CD4-positive, alpha-beta T cell treated with Interleukin-21 for 1 hour (primary cell): ENCODE measurements at regions not wholly inside any gene's neighbourhood (a gene's known extent, or its start where the extent isn't known, plus 50 kb on each side); places are given as distances from the start of the nearest gene placed in this dataset.

Source experiments
- DNase-seq: peaks from one replicate; pipeline ENCODE4 v3.0.0-alpha.2; 2020

DNA sequence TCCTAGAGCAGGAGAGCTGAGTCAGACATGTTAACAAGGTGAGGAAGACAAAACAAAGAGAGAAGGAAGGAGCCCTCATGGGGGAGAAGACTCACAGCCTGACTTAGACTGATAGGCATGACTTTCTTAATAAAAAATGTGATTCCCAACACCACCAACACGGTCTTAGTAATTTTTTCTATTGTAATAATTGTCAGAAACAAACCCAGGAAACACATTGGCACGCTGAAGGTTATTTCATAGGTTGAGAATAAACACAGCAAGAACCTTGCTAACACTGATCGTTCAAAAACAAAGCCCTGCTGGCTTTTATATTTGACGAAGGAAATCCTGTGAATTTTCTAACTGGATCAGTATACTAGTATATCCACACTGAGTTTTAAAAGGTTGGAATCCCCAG, 286.8 kb downstream of the HACE1 start:
- DNase-seq, result no peak

DNA sequence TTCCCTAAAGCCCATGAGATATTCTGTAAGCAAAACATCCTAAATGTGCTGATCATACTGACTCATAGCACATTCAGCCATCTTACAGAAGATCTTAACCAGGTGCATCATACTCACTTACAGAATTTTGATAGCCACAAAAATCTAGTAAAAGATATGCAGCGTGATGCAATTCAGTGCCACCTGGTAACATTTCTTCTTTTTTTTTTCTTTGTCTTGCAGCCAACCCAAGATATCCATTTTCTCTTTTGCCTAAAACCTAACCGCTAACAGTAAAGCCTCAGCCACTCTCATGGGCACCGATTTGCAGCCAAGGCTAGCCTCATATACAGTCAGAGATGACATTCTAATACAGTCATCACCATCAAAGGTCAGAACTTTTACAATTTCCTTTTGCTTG, 293.3 kb downstream of the HACE1 start:
- no peak for DNase-seq

DNA sequence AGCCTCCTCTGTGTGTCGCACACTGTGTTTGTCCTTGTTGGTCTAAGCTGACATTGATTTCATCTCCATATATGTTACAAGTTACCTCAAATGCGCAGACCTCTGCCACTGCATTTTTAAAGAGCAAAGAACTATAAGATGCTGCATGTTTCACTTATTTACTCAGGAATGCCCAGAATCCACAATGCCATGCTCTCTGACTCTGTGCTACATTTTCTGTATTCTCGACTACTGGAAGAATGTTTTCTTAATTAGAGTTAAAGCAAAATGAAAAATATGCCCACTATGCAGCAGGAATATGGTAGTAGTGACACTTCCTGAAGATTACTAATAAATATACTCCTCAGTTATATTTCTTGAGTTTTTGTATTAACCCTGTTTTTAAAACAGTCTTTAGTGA, 296.4 kb downstream of the HACE1 start:
- no peak for DNase-seq

DNA sequence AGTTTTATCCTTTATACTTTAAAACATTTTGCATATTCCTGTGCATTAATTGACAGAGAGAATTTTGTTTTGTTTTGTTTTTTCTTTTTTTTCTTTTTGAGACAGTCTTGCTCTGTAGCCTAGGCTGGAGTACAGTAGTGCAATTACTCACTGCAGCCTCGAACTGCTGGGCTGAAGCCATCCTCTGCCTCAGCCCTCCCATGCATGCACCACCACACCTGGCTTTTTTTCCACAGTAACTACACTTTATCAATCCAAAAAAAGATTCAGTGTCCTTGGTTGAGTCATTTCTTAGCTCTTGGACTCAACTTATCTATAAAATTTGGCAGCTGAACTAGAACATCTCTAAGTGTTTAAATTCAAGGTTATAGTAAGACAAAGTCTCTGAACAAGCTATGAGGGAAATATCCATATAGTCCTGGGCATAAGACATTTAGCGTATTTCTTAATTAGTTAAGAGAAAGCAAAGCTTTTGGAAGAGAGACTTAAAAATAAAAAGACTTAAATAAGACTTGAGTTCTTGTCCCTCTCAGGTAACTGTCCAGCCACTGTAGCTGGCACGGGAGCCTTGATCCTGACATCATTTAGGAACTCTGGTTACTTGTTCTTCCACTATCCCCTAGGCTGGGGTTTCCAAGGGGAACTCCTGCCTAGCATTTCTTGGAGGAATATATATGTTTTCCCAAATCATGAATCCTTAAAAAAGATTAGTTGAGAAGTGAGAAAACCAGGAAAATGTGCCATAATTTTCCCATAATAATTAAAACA, 300.1 kb downstream of the HACE1 start:
- no peak for DNase-seq

DNA sequence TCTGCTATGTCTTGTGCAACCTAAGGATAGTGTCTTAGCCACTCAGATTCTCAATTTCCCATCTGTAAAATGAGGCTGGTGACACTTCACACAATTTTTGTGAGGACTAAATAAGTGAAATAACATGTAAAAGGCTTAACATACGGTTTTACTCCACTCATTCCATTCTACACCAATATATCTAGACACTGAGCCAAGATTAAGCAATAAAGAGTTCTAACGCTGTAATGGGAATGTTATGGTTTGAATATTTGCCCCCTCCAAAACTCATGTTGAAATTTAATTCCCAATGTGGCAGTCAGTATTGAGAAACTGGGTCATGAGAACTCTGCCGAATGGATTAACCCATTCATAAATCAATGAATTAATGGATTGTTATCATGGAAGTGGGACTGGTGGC, 301.0 kb downstream of the HACE1 start:
- no peak for DNase-seq

DNA sequence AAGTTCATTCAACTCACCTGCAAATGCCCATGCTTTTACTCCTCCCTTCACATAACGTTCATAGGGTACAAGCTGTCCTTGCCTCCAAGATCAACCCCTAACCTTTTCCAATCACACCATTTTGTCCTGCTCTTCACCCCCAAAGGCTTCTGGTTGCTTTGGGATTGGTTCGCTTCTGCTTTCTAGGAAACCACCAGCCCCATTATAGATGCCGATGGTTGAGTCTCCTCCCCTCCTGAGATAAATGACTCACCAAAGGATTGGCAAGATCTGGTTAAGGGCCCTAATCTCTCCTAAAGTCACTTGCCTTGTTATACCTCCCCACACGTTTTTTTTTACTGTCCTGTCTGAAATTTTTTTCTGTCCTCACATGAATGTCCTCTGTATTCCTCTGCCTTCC, 311.4 kb downstream of the HACE1 start:
- no peak for DNase-seq

DNA sequence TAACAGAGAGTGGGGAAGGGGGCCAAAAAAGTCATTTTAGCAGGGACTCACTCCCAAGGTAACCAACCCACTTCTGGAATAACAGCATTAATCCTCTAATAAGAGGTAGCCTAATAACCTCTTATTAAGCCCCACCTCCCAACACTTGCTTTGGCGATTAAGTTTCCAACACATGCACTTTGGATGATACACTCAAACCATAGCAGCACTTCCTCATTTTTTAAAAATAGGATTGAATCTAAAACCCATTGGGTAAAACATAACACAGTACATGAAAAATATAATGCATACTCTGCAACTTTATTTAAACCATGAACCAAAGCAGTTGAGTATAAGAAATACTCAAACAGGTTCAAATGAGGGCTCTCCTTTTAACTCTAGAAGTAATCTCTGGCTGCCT, 318.3 kb downstream of the HACE1 start:
- DNase-seq, result no peak

DNA sequence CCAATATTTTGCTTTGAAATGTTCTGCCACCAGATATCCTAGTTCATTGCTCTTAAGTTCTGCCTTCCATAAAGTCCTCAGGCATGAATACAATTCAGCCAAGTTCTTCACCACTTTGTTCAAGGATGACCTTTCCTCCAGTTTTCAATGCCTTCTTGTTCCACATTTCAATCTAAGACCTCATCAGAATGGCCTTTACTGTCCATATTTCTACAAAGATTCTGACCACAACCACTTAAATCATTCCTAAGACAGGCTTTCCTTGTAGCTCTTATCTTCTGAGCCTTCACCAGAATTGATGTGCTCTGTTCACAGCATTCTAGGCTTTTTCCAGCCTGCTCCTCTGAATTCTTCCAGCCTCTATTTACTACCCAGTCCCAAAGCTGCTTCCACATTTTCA, 319.0 kb downstream of the HACE1 start:
- no peak for DNase-seq

DNA sequence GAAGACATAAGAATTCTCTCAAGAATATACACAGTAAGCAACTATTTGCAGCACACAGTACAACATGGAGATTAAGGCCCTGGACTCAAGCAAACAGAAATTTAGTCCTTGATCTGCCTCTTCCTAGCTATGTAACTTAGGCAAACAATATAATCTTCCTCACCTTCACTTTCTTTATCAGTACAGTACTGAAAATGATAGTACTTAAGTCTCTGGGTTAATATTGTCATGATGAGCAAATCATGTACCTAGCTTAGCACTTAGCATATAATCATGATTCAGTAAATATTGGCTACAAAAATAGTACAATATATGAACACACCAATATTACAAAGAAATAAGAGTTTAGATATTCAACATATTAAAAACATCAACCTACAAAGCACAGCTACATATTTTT, 320.5 kb downstream of the HACE1 start:
- DNase-seq, result no peak

DNA sequence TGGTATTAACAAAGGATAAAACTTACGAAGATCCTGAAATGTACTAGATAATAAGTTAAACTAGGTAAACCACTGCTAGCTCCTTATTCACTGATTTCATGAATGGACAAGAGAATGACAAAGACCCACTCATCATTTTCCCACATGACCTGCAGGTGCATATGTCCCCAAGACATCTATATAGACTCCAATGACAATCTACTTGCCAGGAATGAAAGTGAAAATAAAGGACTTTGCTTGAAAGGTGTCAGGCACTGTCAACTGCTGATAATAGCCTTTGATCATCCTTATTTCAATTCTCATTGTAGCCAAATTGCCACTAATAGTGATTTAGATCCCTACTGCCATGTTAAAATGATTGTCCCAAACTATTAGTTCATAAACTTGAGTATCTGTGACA, 321.8 kb downstream of the HACE1 start:
- DNase-seq, result no peak

DNA sequence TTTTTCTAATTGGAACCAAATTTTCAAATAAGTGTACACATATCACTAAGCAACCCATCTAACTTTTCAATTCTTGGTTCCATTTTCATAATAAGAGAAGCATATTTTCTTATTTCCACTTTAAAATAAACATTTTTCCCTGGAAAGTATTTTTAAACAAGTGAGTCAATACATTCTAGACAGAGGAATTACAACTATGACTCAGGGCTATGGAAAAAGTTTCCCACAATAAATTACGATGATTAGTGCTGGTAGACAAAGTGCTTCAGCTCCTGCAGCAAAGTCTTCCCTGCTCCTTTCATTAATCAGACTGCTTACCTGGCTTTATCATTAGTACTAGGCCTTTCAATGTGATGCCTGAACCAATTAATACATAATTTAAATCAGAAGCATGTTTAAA, 322.5 kb downstream of the HACE1 start:
- no peak for DNase-seq

DNA sequence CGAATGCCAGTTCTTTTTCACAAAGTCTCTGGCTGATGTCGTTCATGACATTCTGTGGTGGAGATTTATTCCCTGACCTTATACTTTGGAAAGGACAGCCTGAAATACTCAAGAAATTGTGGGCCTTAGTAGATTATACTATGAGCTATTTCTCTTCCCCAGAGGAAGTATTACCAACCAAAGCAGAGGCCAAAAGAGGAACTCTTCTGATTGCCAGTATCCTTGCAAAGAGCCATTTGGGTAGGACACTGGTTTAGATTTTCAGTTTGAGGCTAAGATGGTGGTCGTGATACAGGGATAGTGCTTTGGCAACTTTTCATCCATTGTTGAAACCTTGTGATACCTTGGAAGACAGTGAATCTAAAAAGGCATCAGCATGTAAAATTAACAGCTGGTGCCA, 327.3 kb downstream of the HACE1 start:
- no peak for DNase-seq

DNA sequence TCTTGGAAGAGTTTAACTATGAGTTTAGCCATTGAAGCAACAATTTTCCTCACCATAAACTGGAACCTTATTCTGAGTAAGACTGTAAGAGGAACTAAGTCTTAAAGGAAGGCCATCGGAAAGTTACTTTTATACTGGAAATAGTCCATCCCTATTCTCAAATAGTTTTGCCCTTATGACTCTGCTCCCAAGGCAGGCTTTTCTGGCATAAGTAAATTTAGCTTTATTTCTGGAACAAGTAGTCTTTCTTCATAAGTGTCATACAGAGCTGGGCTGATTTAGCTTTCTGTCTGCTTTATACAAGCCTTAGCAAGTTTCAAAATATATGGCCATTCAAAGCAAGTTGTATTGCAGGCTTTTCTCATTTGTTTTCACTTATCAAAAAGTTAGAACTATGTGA, 328.1 kb downstream of the HACE1 start:
- DNase-seq, result no peak

DNA sequence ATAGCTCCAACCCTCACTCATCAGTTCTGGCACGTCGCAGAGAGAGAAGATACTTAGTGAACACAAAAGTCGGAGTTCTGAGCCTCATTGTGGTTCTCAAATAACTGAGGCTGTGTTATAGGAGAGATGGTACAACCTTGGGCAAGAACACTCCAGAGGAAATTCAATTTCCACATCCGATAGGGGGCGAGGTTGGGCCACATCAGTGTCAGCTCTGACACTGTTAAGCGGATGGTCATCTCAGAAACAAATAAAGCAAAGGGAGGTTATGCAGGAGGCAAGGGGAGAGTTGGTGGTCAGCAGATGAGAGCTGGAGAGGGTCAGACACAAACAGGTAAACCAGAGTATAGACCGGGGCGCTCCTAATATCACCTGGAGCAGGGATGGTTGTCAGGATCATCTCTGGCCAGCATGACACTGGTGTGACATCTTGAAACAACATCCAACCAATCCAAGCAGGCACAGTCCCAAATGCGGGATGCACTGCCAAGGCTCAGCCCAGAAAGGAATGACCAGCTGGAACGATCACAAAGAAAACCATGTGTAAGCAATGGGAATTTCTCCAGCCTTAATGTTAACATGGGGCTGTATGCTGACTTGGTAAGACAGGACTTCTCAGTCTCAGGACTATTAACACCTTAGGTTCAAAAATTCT, 331.8 kb downstream of the HACE1 start:
- DNase-seq, result no peak

DNA sequence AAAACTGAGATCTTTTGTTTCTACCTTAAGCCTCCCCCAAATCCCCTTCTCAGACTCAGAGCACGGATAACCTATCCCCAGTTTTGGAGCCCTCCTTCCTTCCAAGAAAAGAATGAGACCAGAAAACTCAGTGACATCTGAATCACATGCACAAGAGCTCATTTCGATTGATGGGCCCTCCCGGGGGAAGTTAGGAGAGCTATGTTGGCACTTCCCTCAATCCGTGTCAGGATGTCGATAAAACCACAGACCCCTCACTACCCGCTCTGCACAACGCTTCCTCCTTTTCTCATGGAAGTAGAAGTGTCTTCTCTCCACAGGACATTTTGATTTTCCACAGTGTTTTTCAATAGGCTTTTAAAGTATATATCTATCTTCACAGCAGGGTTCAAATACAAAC, 332.4 kb downstream of the HACE1 start:
- DNase-seq, result no peak

DNA sequence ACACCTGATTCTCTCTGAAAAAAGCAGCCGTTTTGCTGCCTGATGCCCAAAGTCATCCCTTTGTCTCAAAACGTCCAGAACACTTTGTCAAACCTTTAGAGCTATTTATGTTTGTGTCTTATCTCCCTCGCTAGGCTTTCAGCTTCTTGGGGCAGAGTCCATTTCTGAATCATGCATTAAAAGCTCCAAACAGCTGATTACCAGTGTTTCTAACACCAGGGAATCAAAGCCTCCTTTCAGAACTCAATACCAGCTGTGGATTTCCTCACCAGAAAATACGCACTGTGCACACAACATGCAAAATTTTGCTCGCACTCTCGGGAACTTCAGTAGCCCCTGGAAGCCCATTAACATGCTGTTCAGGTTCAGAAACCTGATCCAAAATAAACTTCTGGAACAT, 333.3 kb downstream of the HACE1 start:
- no peak for DNase-seq

DNA sequence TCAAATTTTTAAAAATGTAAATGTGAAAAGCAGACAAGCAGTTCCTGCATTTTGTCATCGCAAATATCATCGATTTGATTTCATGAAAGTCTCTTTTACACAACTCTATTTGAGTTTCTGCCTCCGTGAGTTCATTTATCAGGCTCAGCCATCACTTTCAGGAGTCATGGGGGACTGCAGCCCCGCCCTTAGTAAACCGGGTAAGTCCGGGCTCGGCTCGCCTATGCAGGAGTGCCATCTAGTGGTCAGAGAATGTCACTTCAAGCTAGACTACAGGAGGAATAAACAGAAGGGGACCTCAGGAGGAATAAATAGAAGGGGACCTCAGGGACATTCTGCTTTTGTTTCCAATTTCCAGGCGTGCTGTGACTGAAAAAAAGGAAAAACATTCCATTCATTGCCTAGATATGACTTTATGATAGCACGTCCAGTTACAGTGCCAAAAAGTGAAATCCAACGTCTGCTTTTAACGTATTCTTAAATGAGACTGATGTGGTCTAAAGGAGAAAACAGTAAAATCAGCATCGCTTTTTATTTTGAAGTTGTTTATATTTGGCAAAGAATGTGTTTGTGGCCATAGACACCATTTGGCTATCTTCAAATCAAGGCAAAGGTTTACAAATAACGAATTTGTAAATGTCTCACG, 333.9 kb downstream of the HACE1 start:
- DNase-seq, result peak; percentile 76

DNA sequence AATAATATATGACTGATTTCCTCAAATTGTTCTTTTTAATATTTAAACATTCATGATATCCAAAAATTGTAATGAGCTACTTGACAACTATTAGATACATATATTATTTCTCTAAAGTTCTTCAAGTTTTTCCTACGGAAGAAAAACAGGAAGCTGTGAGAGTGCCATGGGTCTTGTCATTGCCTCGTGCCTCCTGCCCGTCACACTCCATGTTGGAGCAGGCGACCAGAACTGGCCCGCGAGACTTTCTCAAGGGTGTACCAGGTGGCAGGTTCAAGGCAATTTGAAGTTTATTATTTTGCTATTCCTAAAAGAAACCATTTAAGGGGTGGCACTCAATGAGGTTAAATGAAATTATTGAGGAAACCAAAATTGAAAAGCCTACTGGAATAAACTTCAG, 337.2 kb downstream of the HACE1 start:
- DNase-seq, result no peak

DNA sequence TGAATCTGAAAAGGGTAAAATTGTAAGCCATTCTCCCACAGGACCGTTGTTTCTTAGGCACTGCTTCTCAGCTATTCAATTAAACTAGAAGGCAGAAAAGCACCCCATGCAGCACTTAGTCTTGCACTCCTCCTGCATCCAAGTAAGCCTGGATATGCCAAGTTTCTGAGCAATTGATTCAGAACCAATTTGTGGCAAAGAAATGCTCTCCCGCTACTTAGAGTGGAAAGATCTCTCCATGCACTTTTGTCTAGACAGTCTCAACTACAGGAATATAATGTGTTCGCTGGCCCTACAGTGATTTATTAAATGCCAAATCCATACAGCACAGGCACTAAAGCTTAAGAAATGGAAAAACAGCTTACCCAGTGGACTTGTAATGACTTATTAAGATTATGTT, 338.5 kb downstream of the HACE1 start:
- DNase-seq, result no peak

DNA sequence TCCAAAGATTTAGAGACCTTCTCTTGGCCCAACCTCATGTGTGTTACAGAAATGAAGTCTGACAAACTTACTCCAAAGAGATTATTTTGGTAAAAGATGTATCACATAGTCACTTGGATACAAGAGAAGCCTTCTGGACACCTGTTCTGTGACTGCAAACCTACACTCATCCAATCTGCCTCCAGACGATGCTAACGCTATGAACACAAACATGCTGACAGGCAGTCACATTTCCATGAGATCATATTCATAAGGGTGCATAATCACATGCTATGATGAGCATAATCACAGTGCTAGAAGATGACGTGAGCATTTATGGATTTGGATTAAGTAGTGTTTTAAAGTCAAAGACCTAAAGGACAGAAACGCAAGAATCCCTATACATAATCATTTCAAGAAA, 340.2 kb downstream of the HACE1 start:
- no peak for DNase-seq

DNA sequence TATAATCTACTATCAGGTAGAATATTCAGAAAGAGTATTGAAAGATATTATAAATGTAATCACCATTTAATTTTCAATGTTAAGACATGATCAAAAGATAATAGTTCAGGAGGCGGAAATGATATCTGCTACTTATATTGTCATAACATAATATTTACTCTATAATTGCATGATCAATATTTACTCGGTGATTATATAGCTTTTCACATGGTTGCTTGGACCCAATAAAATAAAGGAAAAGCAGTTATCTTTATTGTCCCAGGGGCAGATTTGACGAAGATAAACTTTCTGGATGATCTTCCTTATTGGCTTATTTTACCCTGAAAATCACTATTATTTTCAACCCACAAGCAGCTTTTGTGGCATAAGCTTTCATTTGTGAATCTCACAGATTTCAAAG, 350.4 kb downstream of the HACE1 start:
- DNase-seq, result no peak

DNA sequence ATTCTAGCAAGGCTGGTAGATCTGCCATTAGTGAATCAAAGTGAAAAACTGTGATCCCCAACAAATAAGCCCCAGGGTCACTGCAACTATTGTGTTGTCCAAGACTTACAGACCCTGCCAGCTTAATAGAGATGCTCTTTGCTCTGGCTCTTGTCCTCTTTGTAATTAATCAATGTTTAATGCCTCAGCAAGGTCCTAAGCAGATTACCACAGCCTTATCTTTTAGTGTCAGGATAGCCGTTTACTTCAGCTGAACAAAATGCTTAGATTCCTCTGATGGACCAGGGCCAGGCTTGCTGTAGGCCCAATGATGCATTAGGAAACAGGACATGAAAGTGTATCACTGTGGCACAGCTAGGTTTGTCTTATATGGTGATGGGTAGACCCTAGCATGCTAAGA, 353.3 kb downstream of the HACE1 start:
- no peak for DNase-seq

DNA sequence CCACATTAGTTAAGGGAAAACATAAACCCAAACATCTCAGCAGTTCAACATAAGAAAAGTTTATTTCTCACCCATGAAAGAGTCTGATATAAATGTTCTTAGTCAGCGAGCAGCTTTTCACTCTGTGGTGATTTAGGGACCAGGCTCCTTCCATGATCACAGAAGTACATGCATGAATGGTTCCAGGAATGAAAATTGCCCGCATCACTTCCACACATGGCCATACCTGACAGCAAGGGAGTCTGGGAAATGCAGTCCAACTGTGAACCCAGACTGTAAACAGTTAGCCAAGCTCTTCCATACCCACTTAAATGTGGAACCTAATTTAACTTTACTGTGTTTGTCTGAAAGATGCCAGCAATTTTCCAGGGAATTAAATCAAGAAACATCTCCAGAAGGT, 353.9 kb downstream of the HACE1 start:
- no peak for DNase-seq

DNA sequence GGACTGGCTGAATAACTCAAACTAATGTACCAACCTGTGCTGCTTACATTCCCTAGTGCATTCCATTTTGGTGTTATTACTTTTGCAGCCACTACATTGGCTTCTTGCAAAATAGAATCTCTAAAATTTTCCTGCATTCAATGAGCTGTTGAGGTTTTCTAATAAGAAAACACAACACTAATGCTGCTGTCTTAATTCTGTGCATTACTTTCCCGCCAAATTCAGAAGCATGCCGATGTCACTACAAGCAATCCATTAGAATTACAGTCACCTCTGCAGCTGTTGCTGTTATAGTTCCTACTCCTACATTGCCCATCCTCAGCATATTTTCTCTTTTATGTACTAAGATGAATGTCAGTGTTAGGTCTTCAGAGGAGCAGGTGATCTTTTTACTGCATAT, 359.5 kb downstream of the HACE1 start:
- no peak for DNase-seq

DNA sequence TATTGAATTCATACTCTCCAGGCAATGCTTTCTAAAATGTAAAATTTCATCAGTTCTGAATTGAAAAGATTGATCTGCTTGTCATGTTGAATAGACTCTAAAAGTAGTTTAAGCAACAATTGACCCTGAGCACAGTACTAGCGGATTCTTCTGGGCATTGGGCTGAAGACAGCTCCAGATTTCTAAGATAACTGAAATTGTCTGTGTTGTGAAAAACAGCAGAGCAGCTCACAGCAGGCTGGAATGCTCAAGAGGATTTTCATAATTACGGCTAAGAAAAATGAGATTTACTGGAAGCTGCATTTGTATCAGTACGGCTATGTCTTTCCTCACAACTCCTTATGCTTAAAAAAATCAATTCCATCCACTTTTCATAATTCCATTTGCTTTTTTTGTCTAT, 373.7 kb downstream of the HACE1 start:
- no peak for DNase-seq
